AG09319 (cell line): ENCODE measurements at regions not wholly inside any gene's neighbourhood (a gene's known extent, or its start where the extent isn't known, plus 50 kb on each side); places are given as distances from the start of the nearest gene placed in this dataset.
"Not testable (repeated sequence)": the region's sequence is repeated elsewhere in the genome, so short reads cannot be mapped to it uniquely, and the experiment has no call there.

Source experiments
- DNase-seq: peaks from one replicate; pipeline ENCODE4 v3.0.0-alpha.2; 2010; ENCODE audit warnings: low read depth; ENCODE audit errors: extremely low read depth
- TF ChIP-seq, protein P1 (sequence below): IDR thresholded peaks from 2 replicates; pipeline ENCODE4 v1.5.1; 2011; ENCODE audit warnings: low read depth, mild to moderate bottlenecking, inconsistent platforms, low read length, moderate library complexity

DNA sequence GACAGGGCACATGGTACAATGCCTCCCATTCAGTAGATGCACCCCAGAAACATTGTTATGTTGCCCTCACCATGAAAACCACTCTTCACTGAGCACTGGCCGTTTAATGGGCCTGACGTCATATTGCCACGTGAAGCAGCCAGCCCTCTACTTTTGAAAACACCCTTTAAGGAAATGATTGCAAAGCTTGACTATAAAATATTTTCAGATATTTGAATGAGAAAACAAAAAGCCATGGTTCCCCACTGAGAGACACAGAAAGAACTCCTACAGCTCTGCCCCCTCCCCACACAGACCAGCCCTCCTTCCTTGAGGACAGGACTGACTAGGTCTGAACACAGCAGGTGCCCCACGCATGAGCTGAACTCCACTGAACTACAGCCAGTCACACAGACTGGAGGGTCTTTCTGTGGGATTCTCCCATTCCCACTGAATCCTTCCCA, 349.1 kb downstream of the ANAPC1 start:
- no peak for DNase-seq
- TF ChIP-seq, protein P1, sequence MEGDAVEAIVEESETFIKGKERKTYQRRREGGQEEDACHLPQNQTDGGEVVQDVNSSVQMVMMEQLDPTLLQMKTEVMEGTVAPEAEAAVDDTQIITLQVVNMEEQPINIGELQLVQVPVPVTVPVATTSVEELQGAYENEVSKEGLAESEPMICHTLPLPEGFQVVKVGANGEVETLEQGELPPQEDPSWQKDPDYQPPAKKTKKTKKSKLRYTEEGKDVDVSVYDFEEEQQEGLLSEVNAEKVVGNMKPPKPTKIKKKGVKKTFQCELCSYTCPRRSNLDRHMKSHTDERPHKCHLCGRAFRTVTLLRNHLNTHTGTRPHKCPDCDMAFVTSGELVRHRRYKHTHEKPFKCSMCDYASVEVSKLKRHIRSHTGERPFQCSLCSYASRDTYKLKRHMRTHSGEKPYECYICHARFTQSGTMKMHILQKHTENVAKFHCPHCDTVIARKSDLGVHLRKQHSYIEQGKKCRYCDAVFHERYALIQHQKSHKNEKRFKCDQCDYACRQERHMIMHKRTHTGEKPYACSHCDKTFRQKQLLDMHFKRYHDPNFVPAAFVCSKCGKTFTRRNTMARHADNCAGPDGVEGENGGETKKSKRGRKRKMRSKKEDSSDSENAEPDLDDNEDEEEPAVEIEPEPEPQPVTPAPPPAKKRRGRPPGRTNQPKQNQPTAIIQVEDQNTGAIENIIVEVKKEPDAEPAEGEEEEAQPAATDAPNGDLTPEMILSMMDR: no peak

DNA sequence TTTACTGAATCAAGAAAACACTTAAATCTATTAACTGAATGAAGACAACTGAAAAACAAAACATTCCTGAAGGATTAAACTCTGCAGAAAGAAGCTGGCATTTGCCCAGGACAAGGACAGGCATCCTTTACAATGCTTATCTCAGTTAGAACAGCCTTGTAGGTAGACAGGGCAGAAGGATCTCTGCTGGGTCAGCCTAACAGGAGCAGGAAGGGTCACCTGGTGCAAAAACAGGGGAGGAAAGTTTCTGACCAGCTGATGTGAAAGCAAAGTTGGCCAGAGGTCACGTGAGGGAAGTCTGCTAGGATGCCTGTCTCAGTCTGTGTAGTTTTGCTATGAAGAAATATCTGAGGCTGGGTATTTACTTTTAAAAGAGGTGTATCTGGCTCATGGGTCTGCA, 348.6 kb downstream of the ANAPC1 start:
- DNase-seq: no peak
- TF ChIP-seq, protein P1: no peak

DNA sequence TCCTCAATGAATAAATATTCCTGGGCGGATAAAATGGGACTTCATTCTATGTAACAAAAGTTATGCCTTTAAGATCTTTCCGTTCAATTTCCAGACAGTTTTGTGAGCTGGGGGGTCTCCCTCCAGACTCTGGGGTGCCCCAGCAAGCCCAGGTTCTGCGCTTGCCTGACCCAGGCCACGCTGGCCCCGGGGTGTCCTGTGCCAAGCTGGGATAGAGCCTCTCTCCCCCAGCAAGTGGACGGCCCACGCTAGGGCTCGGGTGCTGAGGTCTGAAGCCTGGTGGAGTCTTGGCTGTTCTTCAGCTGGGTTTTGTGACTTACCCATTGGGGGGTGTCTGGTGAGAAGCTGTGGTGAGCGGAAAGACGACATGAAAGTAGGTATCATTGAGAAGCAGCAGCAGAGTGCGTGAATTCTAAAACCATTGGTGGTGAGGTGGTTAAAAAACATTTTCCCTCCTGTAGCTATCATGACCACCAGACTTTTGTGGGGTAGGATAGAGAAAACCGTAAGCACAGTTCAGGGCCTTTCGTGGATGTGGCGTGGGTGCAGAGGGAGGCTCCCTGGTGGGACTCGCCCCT, 346.8 kb downstream of the ANAPC1 start:
- TF ChIP-seq, protein P1: no peak
- DNase-seq: no peak

DNA sequence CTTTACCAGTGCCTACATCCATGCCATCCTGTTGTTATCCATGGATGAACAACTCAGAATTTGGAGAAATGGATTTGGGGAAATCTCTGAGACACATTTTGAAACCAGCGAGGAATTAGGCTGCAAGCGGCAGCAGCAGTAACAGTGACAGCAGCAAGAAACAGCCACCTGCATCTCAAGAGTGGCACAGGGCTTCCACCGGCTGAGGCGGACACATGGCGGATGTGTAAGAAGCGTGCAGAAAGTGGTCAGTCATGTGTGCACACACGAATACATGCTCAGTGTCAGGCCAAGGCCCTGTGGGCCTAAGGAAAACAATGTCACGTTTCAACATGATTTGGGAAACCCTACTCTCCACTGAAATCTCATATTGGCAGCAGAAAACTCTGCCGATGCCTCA, 344.0 kb downstream of the ANAPC1 start:
- DNase-seq: not testable (repeated sequence)

DNA sequence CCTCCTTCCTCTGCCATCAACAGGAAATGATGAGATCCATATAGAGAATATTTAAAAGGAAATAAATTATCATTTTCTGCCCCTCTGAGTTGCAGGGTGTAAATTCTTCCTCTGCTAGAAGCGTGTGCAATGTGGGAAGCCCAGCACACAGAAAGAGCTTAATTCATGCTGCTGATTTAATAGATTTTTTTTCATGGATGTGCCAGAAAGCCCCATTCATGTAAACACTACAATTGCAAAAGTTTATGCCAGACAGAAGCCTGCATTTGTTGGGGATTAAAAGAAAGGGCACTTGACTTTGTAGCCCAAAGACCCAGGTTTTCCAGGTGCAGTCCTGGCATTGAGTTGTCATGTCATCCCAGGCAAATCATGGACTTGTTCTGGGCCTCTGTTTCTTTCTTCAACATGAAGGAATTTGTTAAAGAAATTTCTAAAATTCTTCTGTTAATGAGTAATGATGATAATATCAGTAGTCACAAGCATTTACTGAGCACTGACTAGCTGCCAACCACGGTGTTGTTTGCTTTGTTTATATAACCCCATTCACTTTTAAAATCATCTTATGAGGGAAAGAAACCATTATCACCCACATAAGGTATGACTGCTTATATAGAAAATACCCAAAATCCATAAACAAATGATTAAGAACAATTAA, 341.7 kb downstream of the ANAPC1 start:
- DNase-seq: not testable (repeated sequence)

DNA sequence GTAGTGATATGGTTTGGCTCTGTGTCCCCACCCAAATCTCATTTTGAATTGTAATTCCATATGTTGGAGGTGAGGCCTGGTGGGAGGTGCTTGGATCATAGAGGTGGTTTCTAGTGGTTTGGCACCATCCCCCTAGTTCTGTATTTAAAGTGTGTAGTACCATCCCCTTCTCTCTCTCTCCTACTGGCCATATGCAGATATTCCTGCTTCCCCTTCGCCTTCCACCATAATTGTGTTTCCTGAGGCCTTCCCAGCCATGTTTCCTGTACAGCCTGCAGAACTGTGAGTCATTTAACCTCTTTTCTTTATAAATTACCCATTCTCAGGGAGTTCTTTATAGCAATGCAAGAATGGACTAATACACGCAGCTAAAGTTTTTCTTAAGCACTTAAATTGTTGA, 340.0 kb downstream of the ANAPC1 start:
- DNase-seq: not testable (repeated sequence)

DNA sequence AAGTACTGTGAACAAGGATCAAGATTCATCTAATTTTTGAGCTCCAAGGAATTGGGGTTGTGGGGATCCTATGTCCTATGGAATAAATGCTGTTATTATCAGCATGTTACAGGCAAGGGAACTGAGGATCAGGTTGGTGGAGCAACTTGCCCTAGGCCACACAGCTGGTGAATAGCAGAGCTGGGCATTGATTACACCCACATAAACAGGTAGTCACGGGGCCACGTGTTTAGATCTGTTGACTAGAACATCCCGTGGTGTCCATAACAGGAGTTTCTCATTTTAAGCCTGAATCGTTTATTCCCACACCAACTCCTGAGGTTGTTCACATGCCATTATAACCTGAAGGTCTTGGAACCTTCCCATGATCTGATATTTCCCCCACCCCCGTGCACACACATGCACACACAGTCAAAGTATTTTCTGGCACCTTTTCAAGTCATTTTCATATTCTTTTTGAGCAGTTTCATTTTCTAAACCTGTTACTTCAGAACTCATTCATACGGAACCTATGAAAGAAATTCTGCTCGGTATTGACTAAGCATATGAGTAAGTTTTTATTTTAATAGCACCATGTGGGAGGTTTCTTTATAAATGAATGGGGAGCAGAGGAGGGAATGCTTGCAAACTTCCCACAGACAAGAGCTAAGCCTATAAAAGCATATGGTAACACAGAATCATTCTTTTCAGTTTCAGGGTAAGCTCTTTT, 338.1 kb downstream of the ANAPC1 start:
- DNase-seq: not testable (repeated sequence)

DNA sequence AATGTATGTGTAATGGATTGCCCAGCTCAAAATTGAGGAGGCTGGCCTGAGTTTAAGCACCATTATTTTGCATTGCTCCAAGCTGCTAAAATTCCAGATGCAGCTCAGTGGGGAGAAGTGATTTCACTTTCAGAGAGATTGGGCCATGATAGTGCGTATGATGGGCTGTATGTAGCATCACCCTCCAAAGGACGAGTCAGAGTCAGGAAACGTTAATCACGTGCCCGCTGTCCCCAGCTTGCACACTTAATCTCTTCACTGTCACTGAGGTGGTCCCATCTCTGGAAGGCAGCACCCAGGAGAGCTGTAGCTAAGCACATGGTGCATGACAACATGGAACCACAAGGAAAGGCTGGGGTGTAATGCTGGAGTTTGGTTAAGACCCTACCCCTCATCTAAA, 337.4 kb downstream of the ANAPC1 start:
- not testable (repeated sequence) for DNase-seq

DNA sequence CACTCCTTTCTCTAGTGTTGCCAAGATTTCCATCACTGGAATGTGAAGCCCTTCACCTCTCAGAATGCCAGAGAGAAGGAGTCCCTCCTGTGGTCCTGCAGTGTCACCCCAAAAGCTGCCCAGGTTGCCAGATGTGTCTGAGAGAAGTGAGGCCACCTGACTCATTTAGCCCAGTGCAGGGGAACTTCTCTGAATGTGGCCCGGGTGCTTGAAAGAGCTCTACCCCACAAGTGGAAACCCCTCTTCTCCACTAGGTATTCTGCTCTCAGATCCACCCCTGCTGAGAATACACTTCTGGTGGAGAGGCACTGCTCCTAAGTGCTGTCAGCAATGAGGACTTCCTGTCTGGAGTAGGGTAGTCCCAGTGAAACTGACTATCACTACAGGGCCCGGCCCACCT, 334.8 kb downstream of the ANAPC1 start:
- DNase-seq: not testable (repeated sequence)

DNA sequence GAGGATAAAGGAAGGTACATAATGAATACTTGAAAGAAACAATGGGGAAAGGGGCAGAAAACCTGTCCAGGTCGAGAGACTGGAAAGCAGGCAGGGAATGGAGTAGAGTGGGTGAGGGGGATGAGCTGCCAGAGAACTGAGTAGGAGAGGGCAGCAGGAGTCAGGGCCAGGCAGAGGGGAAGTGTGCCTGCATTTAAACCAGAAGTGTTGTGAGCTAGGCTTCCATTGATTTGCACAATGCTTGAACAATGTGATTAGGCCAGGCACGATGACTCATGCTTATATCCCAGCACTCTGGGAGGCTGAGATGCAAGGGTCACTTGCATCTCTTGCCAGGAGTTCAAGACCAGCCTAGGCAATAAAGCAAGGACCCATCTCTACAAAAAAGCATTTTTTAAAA, 332.6 kb downstream of the ANAPC1 start:
- DNase-seq: not testable (repeated sequence)

DNA sequence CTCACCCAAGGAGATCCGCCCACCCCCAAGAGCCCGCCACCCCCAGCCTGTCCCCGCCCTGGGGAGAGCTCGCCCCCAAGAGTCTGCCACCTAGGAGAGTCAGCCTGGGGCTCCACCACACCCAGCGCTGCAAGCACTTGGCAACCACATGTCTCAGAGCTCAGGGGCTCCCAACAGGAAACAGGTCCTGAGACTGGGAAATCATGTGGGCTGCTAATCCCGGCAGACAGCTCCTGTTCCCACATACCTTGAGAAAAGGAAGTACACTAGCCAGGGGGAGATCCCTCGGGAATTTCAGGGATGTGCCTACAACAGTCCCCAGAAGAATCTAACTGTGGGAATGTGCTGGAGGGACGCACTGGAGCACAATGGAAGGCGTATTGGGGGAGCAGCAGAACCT, 331.4 kb downstream of the ANAPC1 start:
- DNase-seq: not testable (repeated sequence)

DNA sequence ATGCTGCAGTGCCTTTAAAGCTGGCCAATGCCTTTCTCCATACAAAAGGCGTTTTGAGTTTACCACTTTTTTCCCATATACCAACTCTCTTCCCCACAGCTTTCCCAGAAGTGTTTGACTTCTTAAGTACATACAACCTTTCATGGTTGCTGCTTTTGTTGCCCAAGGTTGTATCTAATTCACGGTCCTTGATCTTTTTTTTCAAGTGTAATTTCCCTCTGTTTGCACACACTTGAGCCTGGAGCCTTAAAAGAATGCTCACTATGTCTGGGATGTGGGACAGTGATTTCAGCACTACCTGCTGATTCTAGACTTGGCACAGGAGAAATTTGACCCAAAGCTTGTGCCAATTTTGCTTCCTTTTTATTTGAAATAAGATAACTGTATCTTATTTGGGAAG, 324.7 kb downstream of the ANAPC1 start:
- DNase-seq: not testable (repeated sequence)

DNA sequence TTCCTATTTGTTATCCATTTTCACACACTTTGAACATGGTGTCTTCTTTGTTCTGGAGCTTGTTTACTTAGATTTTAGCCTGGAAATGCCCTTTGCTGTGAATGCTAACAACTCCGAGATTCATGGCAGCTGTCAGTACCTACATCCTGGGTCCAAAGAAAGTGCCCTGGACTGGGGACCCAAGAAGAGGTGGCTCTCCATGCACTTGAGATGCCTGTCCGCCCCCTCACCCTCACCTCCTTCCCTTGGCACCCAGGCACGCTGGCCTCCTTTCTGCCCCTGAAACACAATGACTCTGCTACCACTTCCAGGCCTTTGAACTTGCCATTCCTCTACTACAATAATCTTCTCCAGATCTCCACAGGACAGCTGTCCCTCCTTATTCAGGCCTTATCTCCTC, 324.2 kb downstream of the ANAPC1 start:
- not testable (repeated sequence) for DNase-seq

DNA sequence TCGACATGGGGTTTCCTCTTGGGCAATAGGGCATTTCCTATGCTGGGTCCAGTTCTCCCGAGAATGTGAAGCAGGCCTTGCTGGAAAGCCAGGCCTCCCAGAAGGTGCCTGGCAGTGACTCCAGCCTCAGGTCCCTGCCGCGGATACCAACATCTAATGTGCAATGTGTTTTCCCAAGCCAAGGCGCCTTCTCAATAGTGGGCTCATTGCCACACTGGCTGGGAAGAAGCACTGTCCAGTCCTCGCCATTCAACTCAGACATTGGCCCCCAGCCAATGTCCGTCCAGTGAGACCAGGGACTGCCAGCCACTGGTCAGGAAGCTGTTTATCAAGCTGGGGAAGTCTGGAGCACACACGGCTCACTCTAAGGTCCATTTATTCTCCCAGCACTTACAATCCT, 317.9 kb downstream of the ANAPC1 start:
- not testable (repeated sequence) for DNase-seq

DNA sequence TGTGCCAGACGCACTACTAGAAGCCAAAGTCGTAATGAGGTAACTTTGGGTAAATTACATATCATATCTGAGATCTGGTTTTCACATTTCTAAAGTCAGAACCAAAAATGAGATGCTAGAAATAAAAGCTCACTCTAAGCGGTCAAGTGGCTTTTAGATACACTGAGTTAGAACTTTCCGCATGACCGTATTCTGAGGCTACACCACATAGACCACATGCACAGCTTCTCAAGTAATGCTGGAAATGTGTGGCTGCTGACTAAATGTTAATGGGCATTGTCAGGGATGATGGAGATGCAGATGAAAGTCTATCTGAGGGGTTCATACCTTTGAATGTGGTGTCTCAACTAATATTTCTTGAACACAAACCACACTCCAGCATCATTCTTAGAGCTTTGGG, 316.8 kb downstream of the ANAPC1 start:
- DNase-seq: not testable (repeated sequence)

DNA sequence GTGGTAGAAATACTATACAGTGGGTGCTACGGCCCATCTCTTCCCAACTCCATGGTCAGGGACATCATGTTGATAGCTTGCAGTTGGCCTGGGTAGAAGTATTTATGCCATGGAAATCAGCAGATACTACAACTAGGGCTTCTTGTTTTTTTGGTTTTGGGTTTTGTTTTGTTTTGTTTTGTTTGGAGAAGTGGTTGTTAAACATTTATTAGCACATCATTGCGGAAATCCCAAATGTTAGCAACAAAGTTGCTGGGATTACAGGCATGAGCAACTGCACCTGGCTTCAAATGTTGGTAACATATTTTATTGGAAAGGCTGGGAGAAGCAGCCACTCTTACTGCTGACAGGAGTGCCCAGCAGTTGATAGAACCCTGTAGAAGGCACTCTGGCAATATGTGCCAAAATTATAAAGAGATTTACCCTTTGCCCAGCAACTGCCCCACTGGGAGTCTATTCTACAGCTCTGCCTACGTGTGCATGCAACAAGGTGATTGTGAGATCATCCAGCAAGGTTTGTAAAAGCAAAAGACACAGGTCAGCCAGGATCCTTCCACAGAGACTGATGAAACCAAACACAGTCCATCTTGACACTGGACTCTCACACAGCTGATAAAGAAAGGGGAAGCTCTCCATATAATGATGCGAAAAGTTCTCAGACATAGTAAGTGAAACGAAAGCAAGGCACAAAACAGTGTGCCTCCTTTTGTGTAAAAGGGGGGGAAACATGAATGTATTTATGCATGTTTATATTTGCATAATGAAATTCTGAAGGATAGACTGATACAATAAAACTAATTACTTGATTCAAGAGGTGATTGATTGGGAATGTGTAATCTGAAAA, 314.4 kb downstream of the ANAPC1 start:
- not testable (repeated sequence) for DNase-seq
